Calu3 (cell line): ENCODE measurements at regions not wholly inside any gene's neighbourhood (a gene's known extent, or its start where the extent isn't known, plus 50 kb on each side); places are given as distances from the start of the nearest gene placed in this dataset.

ENCODE experiments used
- BruUV-seq: library from RNA; stranded (reverse); fragments of 400-500 nt; replicated peaks from 2 replicates; lab custom pipeline; 2021; lab: Mats Ljungman, UMichigan
- CTCF ChIA-PET: fragments of 300-600 bp; sonication (Branson Sonifier 250); formaldehyde crosslinking; loops from one replicate; lab custom pipeline; 2022; ENCODE audit warnings: antibody characterized with exemption; lab: Charles Lee
- DNase-seq: peaks from one replicate; pipeline ENCODE4 v3.0.0; 2022
- H3K27ac Mint-ChIP-seq: one replicate; pipeline ENCODE4 v1.8.0; 2022; ENCODE audit warnings: mixed read lengths; ENCODE audit not compliant: unreplicated experiment
- H3K27me3 Mint-ChIP-seq: one replicate; pipeline ENCODE4 v1.8.0; 2022; ENCODE audit warnings: mixed read lengths; ENCODE audit not compliant: unreplicated experiment
- H3K36me3 Mint-ChIP-seq: one replicate; pipeline ENCODE4 v1.8.0; 2022; ENCODE audit warnings: mild to moderate bottlenecking, moderate library complexity, mixed read lengths; ENCODE audit not compliant: insufficient read depth, unreplicated experiment
- H3K4me1 Mint-ChIP-seq: one replicate; pipeline ENCODE4 v1.8.0; 2022; ENCODE audit warnings: mild to moderate bottlenecking, low read depth, mixed read lengths; ENCODE audit not compliant: unreplicated experiment
- H3K4me3 Mint-ChIP-seq: one replicate; pipeline ENCODE4 v1.8.0; 2022; ENCODE audit warnings: mild to moderate bottlenecking, low read depth, moderate library complexity, mixed read lengths; ENCODE audit not compliant: unreplicated experiment
- H3K9me3 Mint-ChIP-seq: one replicate; pipeline ENCODE4 v1.8.0; 2022; ENCODE audit warnings: low read depth, mixed read lengths; ENCODE audit not compliant: unreplicated experiment
- CTCF ChIP-seq: fragments of 200-600 bp; IDR thresholded peaks from one replicate; pipeline ENCODE4 v1.8.0; 2022; ENCODE audit warnings: antibody characterized with exemption; ENCODE audit not compliant: unreplicated experiment
- intact Hi-C: fragments of 100-400 bp; cut with micrococcal nuclease; formaldehyde crosslinking; loops from one replicate; pipeline ENCODE4 v1.10.0; 2022; ENCODE audit not compliant: unreplicated experiment

GRCh38 chr2:128786741-128787478 is 468.2 kb upstream of the HS6ST1 start:
- Mint-ChIP-seq H3K9me3 (peaks cover 7% of the 10 kb centered on the region), H3K4me3 (no peak overlapping the region), H3K27me3 (peaks cover 14% of the 10 kb centered on the region), H3K36me3 (no peaks in the 10 kb centered on the region), H3K27ac (no peak overlapping the region), H3K4me1 (no peaks in the 10 kb centered on the region)
- TF ChIP-seq CTCF = no peak
- DNase-seq = no peak
- no TSS peak for BruUV-seq
- CTCF ChIA-PET = no interaction called here
- intact Hi-C loops = no loop called here

GRCh38 chr2:128787616-128788015 is 468.9 kb upstream of the HS6ST1 start:
- Mint-ChIP-seq H3K27ac (no peak overlapping the region), H3K36me3 (no peaks in the 10 kb centered on the region), H3K27me3 (peaks cover 10% of the 10 kb centered on the region), H3K9me3 (peaks cover 7% of the 10 kb centered on the region), H3K4me3 (no peak overlapping the region), H3K4me1 (no peaks in the 10 kb centered on the region)
- no TSS peak for BruUV-seq
- no peak for TF ChIP-seq CTCF
- intact Hi-C loops = no loop called here
- DNase-seq = no peak
- CTCF ChIA-PET = interaction anchor here (0.7 kb wide), 1 partner anchor 59 kb away, joined by 5 read pairs; no protein-coding TSS in a partner anchor

- H3K27ac Mint-ChIP-seq = no peak overlapping the region
- CTCF ChIA-PET = interaction anchor here (0.7 kb wide), 1 partner anchor 60 kb away, joined by 5 read pairs; no protein-coding TSS in a partner anchor
- no peaks in the 10 kb centered on the region for H3K4me1 Mint-ChIP-seq
- intact Hi-C loops = no loop called here
- no peaks in the 10 kb centered on the region for H3K36me3 Mint-ChIP-seq
- H3K9me3 Mint-ChIP-seq = peaks cover 7% of the 10 kb centered on the region
- H3K4me3 Mint-ChIP-seq = no peak overlapping the region
- no peak for DNase-seq
- TF ChIP-seq CTCF = no peak
- no TSS peak for BruUV-seq
- no peaks in the 10 kb centered on the region for H3K27me3 Mint-ChIP-seq
These were observed 470.1 kb upstream of the HS6ST1 start for GRCh38 chr2:128788636-128789220.

- CTCF ChIA-PET = no interaction called here
- no peaks in the 10 kb centered on the region for H3K4me1 Mint-ChIP-seq
- peaks cover 7% of the 10 kb centered on the region for H3K9me3 Mint-ChIP-seq
- no peak for DNase-seq
- no peak overlapping the region for H3K27ac Mint-ChIP-seq
- H3K4me3 Mint-ChIP-seq = no peak overlapping the region
- intact Hi-C loops = no loop called here
- no peak for TF ChIP-seq CTCF
- no peaks in the 10 kb centered on the region for H3K36me3 Mint-ChIP-seq
- no TSS peak for BruUV-seq
- H3K27me3 Mint-ChIP-seq = no peaks in the 10 kb centered on the region
These were observed 470.6 kb upstream of the HS6ST1 start for GRCh38 chr2:128789221-128789620.
